Left colon (tissue), 2 donors: ENCODE measurements at regions not wholly inside any gene's neighbourhood (a gene's known extent, or its start where the extent isn't known, plus 50 kb on each side); places are given as distances from the start of the nearest gene placed in this dataset.

Source experiments
- ATAC-seq: fragments of 200-7000 bp; cut with Tn5 transposase; one replicate; pipeline ENCODE4 v1.9.1; 2020; ENCODE audit warnings: mild to moderate bottlenecking, moderate library complexity
- DNase-seq, 2 donors: peaks; one replicate each; pipeline ENCODE4 v3.0.0-alpha.2; 2020
- intact Hi-C, 2 donors: fragments of 100-400 bp; cut with DNase I in 1 of 2; cut with micrococcal nuclease in 1 of 2; formaldehyde crosslinking; loops; one replicate each; pipeline versions ENCODE4 v1.11.2 to v1.14.0; 2022; cut with DNase I, micrococcal nuclease
- donor health status: DM: no; HTN: no; CAD: no.
- donor health status: DM: yes; HTN: yes; CAD: no.

DNA sequence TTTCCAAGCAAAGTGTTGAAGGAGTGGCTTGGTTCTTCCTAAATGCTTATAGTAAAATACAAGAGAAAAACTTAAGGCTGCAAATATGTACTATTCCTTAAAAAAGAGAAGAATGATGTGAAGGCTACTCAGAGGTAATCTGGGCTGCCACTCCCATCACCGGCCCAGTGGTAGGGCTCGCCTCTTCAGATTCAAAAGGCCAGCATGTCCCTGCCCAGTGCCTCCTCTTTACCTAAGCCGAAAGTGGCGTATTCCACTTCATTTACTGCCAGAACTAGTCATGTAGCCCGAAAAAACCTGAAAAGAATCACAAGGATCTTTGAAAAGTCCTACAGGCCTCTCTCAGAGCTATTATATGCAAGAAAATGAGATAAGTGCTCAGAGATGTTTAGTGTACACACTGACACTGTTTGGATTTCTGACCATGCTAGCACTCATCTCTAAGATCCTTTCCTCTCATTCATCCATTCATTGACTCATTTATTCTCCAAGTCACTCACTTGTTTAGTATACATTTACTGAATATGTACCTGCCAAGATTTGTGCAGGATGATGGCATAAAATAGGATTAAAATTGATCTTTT lies 373.3 kb upstream of the THBS1 start:
- no peak for ATAC-seq
- DNase-seq = no peak
- intact Hi-C loops = no loop called here

- DNase-seq = no peak
- no peak for ATAC-seq
- intact Hi-C loops = no loop called here
Observed at GRCh38 chr15:39208187-39208586, 372.7 kb upstream of the THBS1 start.

DNA sequence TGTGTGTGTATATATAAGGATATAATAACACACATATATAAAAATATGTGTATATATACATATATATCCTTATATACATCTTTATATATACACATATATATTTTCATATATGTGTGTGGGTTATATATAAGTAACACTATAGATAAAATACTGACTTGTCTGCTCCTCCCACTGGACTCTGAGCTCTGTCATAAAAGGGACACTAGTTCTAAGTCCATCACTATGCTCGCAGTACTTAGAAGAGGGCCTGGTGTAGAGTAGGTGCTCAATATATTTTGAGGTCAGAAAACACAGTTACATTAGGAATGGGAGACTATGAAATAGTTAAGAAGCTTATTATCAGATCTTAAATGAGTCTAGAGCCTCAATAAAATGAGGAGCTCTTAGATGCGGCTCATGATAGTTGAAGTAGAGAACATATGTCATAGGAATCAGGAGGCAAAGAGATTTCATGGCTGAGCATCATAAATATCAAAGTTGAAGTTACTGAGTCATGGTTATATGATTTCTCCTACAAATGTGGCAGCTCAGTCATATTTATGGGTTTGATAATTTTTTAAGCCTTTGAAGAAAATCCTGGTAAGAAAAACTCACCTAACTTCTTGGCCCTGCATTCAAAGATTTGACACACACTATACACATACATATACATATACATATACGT lies 371.2 kb upstream of the THBS1 start:
- peak; percentile 96 for ATAC-seq
- intact Hi-C loops = no loop called here

GRCh38 chr15:39211108-39211979 lies 369.5 kb upstream of the THBS1 start:
- intact Hi-C loops = no loop called here
- ATAC-seq (no peak), DNase-seq (no peak)

More for the DNA sequence above, 371.2 kb upstream of the THBS1 start:
- DNase-seq = peak in 1 of 2 donors; percentile 8

GRCh38 chr15:39213385-39213840 lies 367.5 kb upstream of the THBS1 start:
- DNase-seq (no peak), ATAC-seq (no peak)
- intact Hi-C loops = no loop called here

DNA sequence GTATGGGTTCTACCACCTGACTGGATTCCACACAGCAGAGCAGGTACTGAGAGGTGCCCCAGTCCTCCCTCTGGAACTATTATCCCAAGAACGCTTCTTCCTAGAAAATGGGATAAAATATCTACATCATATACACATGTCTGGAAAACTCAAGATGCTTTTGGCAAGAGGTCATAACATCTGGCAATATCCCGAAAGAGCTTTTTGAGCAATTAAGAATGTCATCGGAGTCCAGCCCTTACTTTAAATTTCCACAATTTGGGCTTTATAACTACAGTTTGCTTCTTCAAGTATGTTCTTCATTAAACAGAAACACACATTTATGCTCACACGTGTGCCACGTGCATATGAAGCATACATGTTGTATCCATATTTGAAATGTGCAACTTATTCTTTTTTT lies 365.9 kb upstream of the THBS1 start:
- no peak for DNase-seq
- intact Hi-C loops = no loop called here
- no peak for ATAC-seq

DNA sequence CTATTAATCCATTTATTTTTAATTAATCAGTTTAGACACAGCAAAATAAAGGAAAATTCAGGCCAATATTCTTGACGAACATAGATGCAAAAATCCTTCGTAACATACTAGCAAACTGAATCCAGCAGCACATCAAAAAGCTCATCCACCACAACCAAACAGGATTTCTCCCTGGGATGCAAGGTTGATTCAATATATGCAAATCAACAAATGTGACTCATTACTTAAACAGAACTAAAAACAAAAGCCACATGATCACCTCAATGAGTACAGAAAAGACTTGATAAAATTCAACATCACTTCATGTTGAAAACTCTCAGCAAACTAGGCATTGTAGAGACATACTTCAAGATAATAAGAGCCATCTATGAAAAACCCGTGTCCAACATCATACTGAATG lies 364.1 kb upstream of the THBS1 start:
- intact Hi-C loops = no loop called here
- DNase-seq (no peak), ATAC-seq (no peak)

DNA sequence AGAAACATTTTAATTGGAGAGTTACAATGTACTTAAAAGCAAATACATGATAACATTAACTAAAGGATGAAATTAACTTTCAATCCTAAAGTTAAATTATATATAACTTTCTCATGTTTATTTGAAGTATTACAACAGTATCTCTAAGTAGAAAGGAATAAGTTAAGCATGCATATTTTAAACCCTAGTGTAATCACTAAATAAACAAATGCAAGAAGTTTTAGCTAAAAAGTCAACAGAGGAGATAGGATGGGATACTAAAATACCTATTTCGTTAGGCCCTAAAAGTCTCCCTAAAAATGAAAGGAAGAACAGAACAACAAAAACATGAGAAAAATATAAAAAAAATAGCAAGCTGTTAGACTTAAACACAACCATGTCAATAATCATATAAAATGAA lies 361.3 kb upstream of the THBS1 start:
- ATAC-seq = no peak
- intact Hi-C loops = no loop called here
- DNase-seq = no peak

GRCh38 chr15:39226169-39226937 lies 354.5 kb upstream of the THBS1 start:
- intact Hi-C loops = no loop called here
- DNase-seq (no peak), ATAC-seq (no peak)

DNA sequence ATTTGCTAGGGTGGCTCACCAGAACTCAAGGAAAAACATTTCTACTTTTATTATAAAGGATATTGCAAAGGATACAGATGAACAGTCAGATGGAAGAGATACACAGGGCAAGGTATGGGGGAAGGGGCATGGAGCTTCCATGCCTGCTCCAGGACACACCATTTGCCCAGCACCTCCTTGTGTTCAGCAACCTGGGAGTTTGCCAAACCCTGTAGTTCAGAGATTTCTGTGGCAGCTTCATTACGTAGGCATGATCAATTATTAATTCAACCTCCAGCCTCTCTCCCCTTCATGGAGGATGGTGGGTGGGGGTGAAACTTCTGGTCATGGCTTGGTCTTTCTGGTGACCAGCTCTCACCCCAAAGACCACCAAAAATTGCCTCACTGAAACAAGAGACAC lies 353.9 kb upstream of the THBS1 start:
- intact Hi-C loops = no loop called here
- no peak for DNase-seq
- ATAC-seq = no peak

DNA sequence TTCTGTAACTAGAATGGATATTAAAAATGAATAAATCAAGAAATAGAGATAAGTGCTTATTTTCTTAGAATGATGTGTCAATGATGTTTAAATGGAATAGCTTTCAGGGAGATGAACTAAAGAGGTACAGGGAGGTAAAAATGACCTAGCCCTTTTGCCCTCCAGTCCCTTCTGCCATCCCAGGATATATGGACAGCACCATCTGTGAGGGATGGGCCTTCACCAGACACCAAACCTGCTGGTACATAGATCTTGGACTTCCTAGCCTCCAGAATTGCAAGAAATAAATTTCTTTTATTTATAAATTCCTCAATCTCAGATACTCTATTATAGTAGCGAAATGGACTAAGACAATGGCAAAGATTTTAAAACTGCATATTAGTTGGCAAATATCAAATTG lies 352.0 kb upstream of the THBS1 start:
- no peak for ATAC-seq
- intact Hi-C loops = no loop called here
- DNase-seq = no peak

DNA sequence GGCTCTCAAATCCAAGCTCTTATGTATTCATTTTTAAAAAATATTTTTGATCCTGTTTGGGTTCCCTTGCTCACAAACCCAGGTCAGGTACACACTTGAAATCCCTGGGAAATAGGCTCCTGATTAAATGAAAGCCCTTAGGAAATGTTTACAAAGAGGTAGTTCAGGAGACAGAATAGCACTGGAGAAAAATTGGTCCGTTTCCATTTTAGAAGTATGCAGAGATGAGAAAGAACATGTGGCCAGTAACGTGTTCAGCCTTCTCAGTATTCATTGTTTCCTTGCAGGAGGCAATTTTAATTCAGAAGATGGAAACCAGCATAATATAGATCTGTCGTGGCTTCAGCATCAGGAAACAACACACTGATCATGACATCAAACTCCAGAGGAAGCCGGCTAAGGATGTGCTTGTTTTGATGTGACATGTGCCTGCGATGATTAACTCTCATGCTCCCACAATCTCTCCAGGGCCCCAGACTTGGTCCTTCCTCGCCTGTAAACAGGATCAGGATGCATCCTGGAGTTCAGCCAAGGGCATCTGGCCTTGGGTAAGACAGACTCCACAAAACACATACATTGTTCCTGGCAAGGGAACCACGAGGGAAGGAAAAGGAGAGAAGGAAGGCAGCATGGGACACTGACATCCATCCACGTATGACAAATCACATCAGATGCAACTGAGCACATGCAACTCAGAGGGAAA lies 350.5 kb upstream of the THBS1 start:
- intact Hi-C loops = no loop called here
- ATAC-seq (no peak), DNase-seq (no peak)

DNA sequence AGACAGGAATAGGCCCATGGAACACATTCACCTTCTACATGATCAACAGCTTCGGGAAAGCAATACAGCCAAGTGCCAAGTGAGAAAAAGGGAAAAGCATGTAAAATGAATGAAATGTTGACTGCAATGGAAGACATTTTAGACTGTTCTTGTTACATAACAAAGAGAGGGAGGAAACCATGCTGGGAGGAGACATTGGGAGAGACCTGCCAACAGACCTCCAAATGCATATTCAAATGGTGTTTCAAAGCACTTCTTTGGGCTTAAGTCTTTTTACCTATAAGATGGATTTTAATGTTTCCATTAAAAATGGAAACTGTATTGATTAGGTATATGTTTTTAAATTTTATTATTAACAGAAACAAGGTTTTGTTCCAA lies 350.0 kb upstream of the THBS1 start:
- intact Hi-C loops = no loop called here

DNA sequence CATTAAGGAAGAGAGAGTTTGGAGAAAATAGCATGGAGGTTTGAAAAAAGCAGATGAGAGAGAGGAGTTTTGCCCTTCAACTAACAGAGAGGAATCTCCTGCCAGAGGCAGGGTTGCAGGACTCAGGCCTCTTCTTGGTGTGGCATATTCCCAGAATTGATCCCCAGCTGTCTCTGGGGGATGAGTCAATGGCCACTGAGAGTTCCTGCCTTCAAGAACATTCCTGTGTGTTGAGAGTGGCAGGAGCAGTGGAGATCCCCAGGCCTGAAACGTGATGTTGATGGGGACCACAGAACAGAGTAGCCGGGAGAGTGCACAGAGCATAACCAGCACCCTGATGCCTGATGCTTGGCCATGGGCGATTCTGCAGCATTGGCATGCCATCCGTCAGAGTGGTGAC lies 348.4 kb upstream of the THBS1 start:
- ATAC-seq = no peak
- no peak for DNase-seq

More for the DNA sequence above, 350.0 kb upstream of the THBS1 start:
- ATAC-seq (no peak), DNase-seq (no peak)

GRCh38 chr15:39235084-39235795 lies 345.6 kb upstream of the THBS1 start:
- ATAC-seq (no peak), DNase-seq (no peak)
- intact Hi-C loops = no loop called here

More for the DNA sequence above, 348.4 kb upstream of the THBS1 start:
- intact Hi-C loops = no loop called here

GRCh38 chr15:39236375-39236774 lies 344.5 kb upstream of the THBS1 start:
- no peak for ATAC-seq
- DNase-seq = no peak
- intact Hi-C loops = no loop called here

GRCh38 chr15:39238443-39238842 lies 342.4 kb upstream of the THBS1 start:
- intact Hi-C loops = no loop called here
- no peak for DNase-seq
- no peak for ATAC-seq

- no peak for ATAC-seq
- intact Hi-C loops = no loop called here
- no peak for DNase-seq
Observed at GRCh38 chr15:39239562-39239961, 341.3 kb upstream of the THBS1 start.
